Activated T-cell treated with anti-CD3 and anti-CD28 coated beads, Interleukin-2, amount 50 U/mL, for 4 hours (primary cell): ENCODE measurements at regions not wholly inside any gene's neighbourhood (a gene's known extent, or its start where the extent isn't known, plus 50 kb on each side); places are given as distances from the start of the nearest gene placed in this dataset.

Experiments used
- ATAC-seq, 2 donors: fragments of 200-7000 bp; cut with Tn5 transposase; one replicate each; pipeline ENCODE4 v1.10.0; 2021
- DNase-seq: peaks from one replicate; pipeline ENCODE4 v3.0.0-alpha.2; 2020
- H3K27me3 Mint-ChIP-seq: one replicate; pipeline ENCODE4 v1.8.0; 2021; ENCODE audit warnings: low read depth, mixed read lengths
- H3K36me3 Mint-ChIP-seq: one replicate; pipeline ENCODE4 v1.8.0; 2022; ENCODE audit warnings: mixed read lengths; ENCODE audit not compliant: insufficient read depth
- H3K4me1 Mint-ChIP-seq: one replicate; pipeline ENCODE4 v1.8.0; 2021; ENCODE audit warnings: low read depth, mixed read lengths
- H3K4me3 Mint-ChIP-seq: one replicate; pipeline ENCODE4 v1.8.0; 2021; ENCODE audit warnings: mild to moderate bottlenecking, moderate library complexity, mixed read lengths
- H3K9me3 Mint-ChIP-seq: one replicate; pipeline ENCODE4 v1.8.0; 2021; ENCODE audit warnings: mixed read lengths

- Mint-ChIP-seq H3K36me3 (no peaks in the 10 kb centered on the region), H3K27me3 (no peaks in the 10 kb centered on the region), H3K4me1 (peaks cover 51% of the 10 kb centered on the region), H3K9me3 (no peaks in the 10 kb centered on the region), H3K4me3 (no peak overlapping the region)
- DNase-seq (no peak), ATAC-seq (no peak)
These were observed 62.9 kb upstream of the CAMK2D start for GRCh38 chr4:113824396-113824795.

DNA sequence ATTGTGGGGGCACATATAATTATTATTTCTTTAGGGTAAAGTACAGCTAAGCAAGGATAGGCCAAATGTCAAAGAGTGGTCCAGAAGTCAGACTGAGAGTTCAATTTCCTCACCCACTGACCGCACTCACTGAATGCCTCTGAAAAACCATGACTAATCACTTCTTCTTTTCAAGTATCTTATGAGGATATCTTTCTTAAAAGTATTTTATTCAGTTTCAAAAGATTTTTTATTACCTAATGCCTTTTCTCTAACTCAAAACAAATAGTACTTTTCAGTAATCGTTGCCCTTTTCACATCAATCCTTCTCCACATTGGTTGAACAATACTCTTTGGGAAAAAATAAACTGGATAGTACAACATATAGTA, 61.7 kb upstream of the CAMK2D start:
- DNase-seq (no peak), ATAC-seq (no peak)
- no peaks in the 10 kb centered on the region for H3K36me3 Mint-ChIP-seq
- peaks cover 51% of the 10 kb centered on the region for H3K4me1 Mint-ChIP-seq
- H3K27me3 Mint-ChIP-seq: no peaks in the 10 kb centered on the region
- no peaks in the 10 kb centered on the region for H3K9me3 Mint-ChIP-seq
- no peak overlapping the region for H3K4me3 Mint-ChIP-seq

DNA sequence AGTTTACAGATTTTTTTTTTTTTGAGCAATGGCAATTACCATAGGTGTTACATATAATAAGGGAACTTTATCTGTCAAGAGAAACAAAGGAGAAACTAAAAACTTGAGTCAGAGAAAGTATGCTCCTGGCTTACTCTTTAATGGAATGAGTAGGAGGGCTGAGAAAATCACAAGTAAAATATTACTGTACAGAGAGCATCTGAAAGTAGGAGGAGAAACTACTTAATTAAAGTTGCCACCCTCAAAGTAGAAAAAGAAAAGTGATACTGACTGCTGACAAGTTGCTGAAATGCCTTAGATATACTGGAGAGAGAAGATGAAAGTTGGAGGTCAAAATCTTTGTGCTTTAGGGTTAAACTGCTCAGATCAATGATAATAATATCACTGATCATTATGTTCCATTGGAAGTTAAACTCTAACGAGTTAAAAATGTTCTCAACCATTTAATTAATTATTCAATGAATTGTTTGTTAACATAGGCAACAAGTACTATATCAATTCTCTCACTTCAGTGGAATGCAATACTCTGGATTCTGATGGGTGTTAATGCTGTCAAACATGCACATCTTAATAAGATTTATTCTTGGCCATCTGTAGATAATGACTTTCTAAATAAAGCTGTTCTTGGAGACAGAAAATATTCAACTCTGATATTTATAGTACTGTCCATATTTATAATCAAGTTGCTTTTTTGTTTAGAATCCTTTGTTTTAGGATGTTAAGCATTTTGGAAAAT, 61.2 kb upstream of the CAMK2D start:
- no peaks in the 10 kb centered on the region for H3K9me3 Mint-ChIP-seq
- peak; percentile 91 to 92 for ATAC-seq
- no peak overlapping the region for H3K4me3 Mint-ChIP-seq
- no peaks in the 10 kb centered on the region for H3K36me3 Mint-ChIP-seq
- H3K27me3 Mint-ChIP-seq: no peaks in the 10 kb centered on the region
- H3K4me1 Mint-ChIP-seq: peaks cover 51% of the 10 kb centered on the region
- DNase-seq: no peak

GRCh38 chr4:113821856-113822255, 60.3 kb upstream of the CAMK2D start:
- Mint-ChIP-seq H3K36me3 (no peaks in the 10 kb centered on the region), H3K9me3 (no peaks in the 10 kb centered on the region), H3K4me3 (no peak overlapping the region), H3K27me3 (no peaks in the 10 kb centered on the region), H3K4me1 (peaks cover 50% of the 10 kb centered on the region)
- DNase-seq (no peak), ATAC-seq (no peak)

DNA sequence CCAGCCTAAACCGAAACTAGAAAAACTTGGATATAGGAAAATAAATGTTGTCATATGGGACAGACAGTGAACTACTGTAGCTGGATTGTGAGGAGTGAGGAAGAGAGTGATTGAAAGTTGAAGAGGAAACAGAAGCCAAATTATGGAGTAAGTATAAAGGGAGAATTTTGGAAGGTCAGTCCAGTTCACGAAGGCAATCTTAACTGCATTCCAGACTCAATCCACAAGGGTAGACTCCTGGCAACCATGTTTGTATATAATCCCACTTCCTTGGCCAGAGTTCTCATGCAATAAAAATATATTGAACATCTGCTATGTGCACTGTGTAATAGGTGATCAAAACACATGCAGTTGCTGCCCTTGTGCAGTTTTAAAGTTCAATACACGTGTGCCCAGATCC, 58.6 kb upstream of the CAMK2D start:
- DNase-seq (no peak), ATAC-seq (no peak)
- Mint-ChIP-seq H3K4me3 (no peak overlapping the region), H3K9me3 (no peaks in the 10 kb centered on the region), H3K4me1 (peaks cover 41% of the 10 kb centered on the region), H3K27me3 (no peaks in the 10 kb centered on the region), H3K36me3 (no peaks in the 10 kb centered on the region)

GRCh38 chr4:113815826-113816225, 54.3 kb upstream of the CAMK2D start:
- Mint-ChIP-seq H3K9me3 (no peaks in the 10 kb centered on the region), H3K4me1 (peaks cover 2% of the 10 kb centered on the region), H3K36me3 (no peaks in the 10 kb centered on the region), H3K27me3 (no peaks in the 10 kb centered on the region), H3K4me3 (no peak overlapping the region)
- ATAC-seq: no peak
- no peak for DNase-seq

GRCh38 chr4:113811359-113811758, 49.8 kb upstream of the CAMK2D start:
- peaks cover 2% of the 10 kb centered on the region for H3K4me1 Mint-ChIP-seq
- DNase-seq: no peak
- no peaks in the 10 kb centered on the region for H3K36me3 Mint-ChIP-seq
- H3K9me3 Mint-ChIP-seq: no peaks in the 10 kb centered on the region
- H3K4me3 Mint-ChIP-seq: no peak overlapping the region
- no peaks in the 10 kb centered on the region for H3K27me3 Mint-ChIP-seq
- ATAC-seq: no peak
